ENCODE measurements at regions not wholly inside any gene's neighbourhood (a gene's known extent, or its start where the extent isn't known, plus 50 kb on each side); places are given as distances from the start of the nearest gene placed in this dataset.

DNA sequence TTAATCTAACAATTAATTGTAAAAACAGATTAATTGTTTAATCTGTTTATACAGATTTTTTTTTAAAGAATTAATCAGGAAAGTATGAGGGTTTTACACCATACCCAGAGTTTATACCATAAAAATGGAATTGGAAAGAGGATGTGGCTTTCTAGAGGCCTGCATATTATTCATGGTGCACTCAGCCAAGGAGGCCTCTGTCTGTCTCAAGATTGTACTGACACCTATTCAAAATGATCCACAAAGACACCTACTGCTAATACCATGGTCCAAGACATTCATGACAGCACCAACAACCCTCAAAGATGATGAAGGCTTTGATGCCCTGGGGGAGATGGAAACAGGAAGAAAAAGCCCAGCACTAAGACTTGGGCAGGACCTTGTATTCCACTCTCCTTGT lies 58.1 kb upstream of the MAST4 start:
- TF ChIP-seq, protein P1, sequence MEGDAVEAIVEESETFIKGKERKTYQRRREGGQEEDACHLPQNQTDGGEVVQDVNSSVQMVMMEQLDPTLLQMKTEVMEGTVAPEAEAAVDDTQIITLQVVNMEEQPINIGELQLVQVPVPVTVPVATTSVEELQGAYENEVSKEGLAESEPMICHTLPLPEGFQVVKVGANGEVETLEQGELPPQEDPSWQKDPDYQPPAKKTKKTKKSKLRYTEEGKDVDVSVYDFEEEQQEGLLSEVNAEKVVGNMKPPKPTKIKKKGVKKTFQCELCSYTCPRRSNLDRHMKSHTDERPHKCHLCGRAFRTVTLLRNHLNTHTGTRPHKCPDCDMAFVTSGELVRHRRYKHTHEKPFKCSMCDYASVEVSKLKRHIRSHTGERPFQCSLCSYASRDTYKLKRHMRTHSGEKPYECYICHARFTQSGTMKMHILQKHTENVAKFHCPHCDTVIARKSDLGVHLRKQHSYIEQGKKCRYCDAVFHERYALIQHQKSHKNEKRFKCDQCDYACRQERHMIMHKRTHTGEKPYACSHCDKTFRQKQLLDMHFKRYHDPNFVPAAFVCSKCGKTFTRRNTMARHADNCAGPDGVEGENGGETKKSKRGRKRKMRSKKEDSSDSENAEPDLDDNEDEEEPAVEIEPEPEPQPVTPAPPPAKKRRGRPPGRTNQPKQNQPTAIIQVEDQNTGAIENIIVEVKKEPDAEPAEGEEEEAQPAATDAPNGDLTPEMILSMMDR (IDR thresholded peaks at IDR 0.05; ENCODE audit: low read depth, low read length, poor library complexity, severe bottlenecking), result no peak
- no peak for TF ChIP-seq EZH2phosphoT487 (IDR thresholded peaks at IDR 0.05; ENCODE audit: borderline replicate concordance, low read length)

All from DOHH2 (cell line).